Neural progenitor cell (in vitro differentiated cells): ENCODE measurements at regions not wholly inside any gene's neighbourhood (a gene's known extent, or its start where the extent isn't known, plus 50 kb on each side); places are given as distances from the start of the nearest gene placed in this dataset.

Source experiments
- DNase-seq: peaks from one replicate; pipeline ENCODE4 v3.0.0-alpha.2; 2016; ENCODE audit warnings: low spot score
- H2AFZ ChIP-seq: fragments of 200-600 bp; sonication (generic); replicated peaks from 2 replicates; pipeline ENCODE4 v1.6.1; 2016; ENCODE audit warnings: antibody characterized with exemption
- H3F3A ChIP-seq: fragments of 200-600 bp; sonication (generic); 2 replicates; pipeline ENCODE4 v1.6.1; 2016; ENCODE audit warnings: antibody characterized with exemption, low read depth
- H3K27ac ChIP-seq: fragments of 200-600 bp; sonication (generic); 2 replicates; pipeline ENCODE4 v1.5.1; 2016; ENCODE audit warnings: mild to moderate bottlenecking
- H3K27me3 ChIP-seq: fragments of 200-600 bp; sonication (generic); 2 replicates; pipeline ENCODE4 v1.6.1; 2016; ENCODE audit warnings: mild to moderate bottlenecking, moderate library complexity
- H3K36me3 ChIP-seq: fragments of 200-600 bp; sonication (generic); 2 replicates; pipeline ENCODE4 v1.5.1; 2016
- H3K4me1 ChIP-seq: fragments of 200-600 bp; sonication (generic); 2 replicates; pipeline ENCODE4 v1.6.1; 2016; ENCODE audit warnings: mixed run types
- H3K4me2 ChIP-seq: fragments of 200-600 bp; sonication (generic); 2 replicates; pipeline ENCODE4 v1.6.1; 2016
- H3K4me3 ChIP-seq: fragments of 200-600 bp; sonication (generic); 2 replicates; pipeline ENCODE4 v1.5.1; 2016
- H3K79me2 ChIP-seq: fragments of 200-600 bp; sonication (generic); 2 replicates; pipeline ENCODE4 v1.6.1; 2016; ENCODE audit warnings: low read depth
- H3K9ac ChIP-seq: fragments of 200-600 bp; sonication (generic); 2 replicates; pipeline ENCODE4 v1.6.1; 2016
- H3K9me3 ChIP-seq: fragments of 200-600 bp; sonication (generic); 2 replicates; pipeline ENCODE4 v1.5.1; 2016; ENCODE audit warnings: low read depth
- H4K20me1 ChIP-seq: fragments of 200-600 bp; sonication (generic); 2 replicates; pipeline ENCODE4 v1.6.1; 2016; ENCODE audit warnings: low read depth
- H3K27ac Mint-ChIP-seq: 3 replicates; pipeline ENCODE4 v1.8.0; 2021; ENCODE audit warnings: mixed read lengths
- H3K27me3 Mint-ChIP-seq: 2 replicates; pipeline ENCODE4 v1.8.0; 2022; ENCODE audit warnings: low read depth, mild to moderate bottlenecking, inconsistent platforms, moderate library complexity, mixed read lengths; ENCODE audit not compliant: insufficient read depth
- H3K36me3 Mint-ChIP-seq: 3 replicates; pipeline ENCODE4 v1.8.0; 2021; ENCODE audit warnings: mixed read lengths
- H3K4me1 Mint-ChIP-seq: 3 replicates; pipeline ENCODE4 v1.8.0; 2021; ENCODE audit warnings: mixed read lengths
- H3K4me3 Mint-ChIP-seq: 3 replicates; pipeline ENCODE4 v1.8.0; 2021; ENCODE audit warnings: mild to moderate bottlenecking, moderate library complexity, mixed read lengths
- H3K9me3 Mint-ChIP-seq: 3 replicates; pipeline ENCODE4 v1.8.0; 2020; ENCODE audit warnings: mixed read lengths
- CTCF ChIP-seq: fragments of 200-600 bp; sonication (generic); IDR thresholded peaks from 2 replicates; pipeline ENCODE4 v1.5.1; 2017; ENCODE audit warnings: antibody characterized with exemption, mild to moderate bottlenecking
- EZH2 ChIP-seq: fragments of 200-600 bp; sonication (generic); IDR thresholded peaks from 2 replicates; pipeline ENCODE4 v1.6.1; 2017; ENCODE audit warnings: antibody characterized with exemption, mild to moderate bottlenecking, moderate library complexity
- EZH2phosphoT487 ChIP-seq: fragments of 200-600 bp; sonication (generic); IDR thresholded peaks from 2 replicates; pipeline ENCODE4 v1.6.1; 2017; ENCODE audit warnings: antibody characterized with exemption

GRCh38 chr7:91412298-91412697 lies 148.1 kb downstream of the FZD1 start:
- H2AFZ ChIP-seq: no peak overlapping the region
- no peak overlapping the region for H3K4me3 ChIP-seq
- Mint-ChIP-seq H3K9me3 (no peaks in the 10 kb centered on the region), H3K4me3 (no peak overlapping the region), H3K4me1 (no peaks in the 10 kb centered on the region), H3K27ac (no peak overlapping the region), H3K27me3 (no peaks in the 10 kb centered on the region), H3K36me3 (no peaks in the 10 kb centered on the region)
- no peak overlapping the region for H3K27ac ChIP-seq
- H3K79me2 ChIP-seq: no peaks in the 10 kb centered on the region
- H3K9me3 ChIP-seq: no peaks in the 10 kb centered on the region
- DNase-seq: no peak
- TF ChIP-seq EZH2 (no peak), CTCF (no peak), EZH2phosphoT487 (no peak)
- no peak overlapping the region for H3K4me2 ChIP-seq
- H3F3A ChIP-seq: no peaks in the 10 kb centered on the region
- H3K36me3 ChIP-seq: no peaks in the 10 kb centered on the region
- H3K4me1 ChIP-seq: peaks cover 11% of the 10 kb centered on the region
- no peaks in the 10 kb centered on the region for H4K20me1 ChIP-seq
- H3K9ac ChIP-seq: no peak overlapping the region
- H3K27me3 ChIP-seq: no peaks in the 10 kb centered on the region

- no peaks in the 10 kb centered on the region for H3K9me3 Mint-ChIP-seq
- no peaks in the 10 kb centered on the region for H3K79me2 ChIP-seq
- no peaks in the 10 kb centered on the region for H3K27me3 Mint-ChIP-seq
These were observed 150.5 kb downstream of the FZD1 start for GRCh38 chr7:91414734-91415133.

GRCh38 chr7:91416155-91416865 lies 152.1 kb downstream of the FZD1 start:
- Histone ChIP-seq H3K4me1 (peaks cover 23% of the 10 kb centered on the region), H3K9ac (no peak overlapping the region), H3F3A (no peaks in the 10 kb centered on the region), H3K36me3 (no peaks in the 10 kb centered on the region), H3K4me3 (no peak overlapping the region), H2AFZ (no peak overlapping the region), H3K9me3 (no peaks in the 10 kb centered on the region), H3K27me3 (no peaks in the 10 kb centered on the region), H3K4me2 (no peak overlapping the region), H4K20me1 (no peaks in the 10 kb centered on the region), H3K27ac (no peak overlapping the region), H3K79me2 (no peaks in the 10 kb centered on the region)
- Mint-ChIP-seq H3K36me3 (no peaks in the 10 kb centered on the region), H3K9me3 (no peaks in the 10 kb centered on the region), H3K4me1 (peaks cover 5% of the 10 kb centered on the region), H3K4me3 (no peak overlapping the region), H3K27ac (no peak overlapping the region), H3K27me3 (no peaks in the 10 kb centered on the region)
- no peak for DNase-seq
- TF ChIP-seq CTCF (no peak), EZH2phosphoT487 (no peak), EZH2 (no peak)

More at GRCh38 chr7:91414734-91415133, 150.5 kb downstream of the FZD1 start:
- no peak overlapping the region for H3K27ac ChIP-seq
- no peak overlapping the region for H2AFZ ChIP-seq
- H3K36me3 Mint-ChIP-seq: no peaks in the 10 kb centered on the region
- H4K20me1 ChIP-seq: no peaks in the 10 kb centered on the region
- no peaks in the 10 kb centered on the region for H3K9me3 ChIP-seq
- H3K4me1 Mint-ChIP-seq: no peaks in the 10 kb centered on the region
- H3K27ac Mint-ChIP-seq: peak overlapping the region; percentile 21
- no peak for TF ChIP-seq EZH2phosphoT487
- no peak for TF ChIP-seq EZH2
- TF ChIP-seq CTCF: no peak
- H3K27me3 ChIP-seq: no peaks in the 10 kb centered on the region
- peaks cover 8% of the 10 kb centered on the region for H3K4me1 ChIP-seq
- DNase-seq: no peak
- no peak overlapping the region for H3K9ac ChIP-seq
- no peak overlapping the region for H3K4me3 ChIP-seq
- no peak overlapping the region for H3K4me2 ChIP-seq
- no peaks in the 10 kb centered on the region for H3K36me3 ChIP-seq
- H3F3A ChIP-seq: no peaks in the 10 kb centered on the region
- no peak overlapping the region for H3K4me3 Mint-ChIP-seq
